T-helper 1 cell treated with Interleukin-12 subunit alpha and Interleukin-12 subunit beta and Interleukin-4 antibody, amounts not matched to agents 30 μg/mL and 1 μg/mL, for 36 hours (primary cell): ENCODE measurements at regions not wholly inside any gene's neighbourhood (a gene's known extent, or its start where the extent isn't known, plus 50 kb on each side); places are given as distances from the start of the nearest gene placed in this dataset.

ENCODE experiments used
- H3K27ac Mint-ChIP-seq: one replicate; pipeline ENCODE4 v1.8.0; 2021; ENCODE audit warnings: mild to moderate bottlenecking, mixed read lengths
- H3K27me3 Mint-ChIP-seq: one replicate; pipeline ENCODE4 v1.8.0; 2021; ENCODE audit warnings: low read depth, mixed read lengths
- H3K36me3 Mint-ChIP-seq: one replicate; pipeline ENCODE4 v1.8.0; 2021; ENCODE audit warnings: low read depth, mixed read lengths
- H3K4me1 Mint-ChIP-seq: one replicate; pipeline ENCODE4 v1.8.0; 2021; ENCODE audit warnings: low read depth, mixed read lengths
- H3K4me3 Mint-ChIP-seq: one replicate; pipeline ENCODE4 v1.8.0; 2021; ENCODE audit warnings: mild to moderate bottlenecking, moderate library complexity, mixed read lengths
- H3K9me3 Mint-ChIP-seq: one replicate; pipeline ENCODE4 v1.8.0; 2021; ENCODE audit warnings: mixed read lengths

DNA sequence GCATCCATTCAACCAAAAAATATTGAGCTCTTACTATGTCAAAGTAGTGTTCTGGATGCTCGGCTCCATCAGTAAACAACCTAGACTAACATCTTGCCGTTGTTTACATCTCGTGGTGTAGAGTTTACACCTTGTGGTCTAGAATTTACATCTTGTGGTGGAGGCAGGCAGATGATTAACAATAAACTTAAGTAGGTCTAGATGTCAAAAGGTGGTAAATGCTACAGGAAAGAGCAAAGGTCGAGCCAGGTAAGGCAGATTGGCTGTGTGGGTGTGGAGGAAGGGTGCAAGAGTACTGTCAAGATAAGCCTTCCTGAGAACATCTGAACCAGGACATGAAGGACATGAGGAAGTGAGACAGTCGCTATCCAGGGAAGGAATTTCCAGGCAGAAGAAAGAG, 88.4 kb upstream of the ESR1 start:
- Mint-ChIP-seq H3K27ac (peak overlapping the region; percentile 23), H3K4me1 (peaks cover 46% of the 10 kb centered on the region), H3K4me3 (no peak overlapping the region), H3K27me3 (peaks cover 7% of the 10 kb centered on the region), H3K36me3 (peaks cover 37% of the 10 kb centered on the region), H3K9me3 (peaks cover 32% of the 10 kb centered on the region)

- no peak overlapping the region for H3K27ac Mint-ChIP-seq
- H3K36me3 Mint-ChIP-seq = peaks cover 25% of the 10 kb centered on the region
These were observed 86.3 kb upstream of the ESR1 start for GRCh38 chr6:151721146-151721545.

GRCh38 chr6:151721671-151722070, 85.8 kb upstream of the ESR1 start:
- Mint-ChIP-seq H3K36me3 (peaks cover 26% of the 10 kb centered on the region), H3K27ac (no peak overlapping the region), H3K27me3 (no peaks in the 10 kb centered on the region), H3K9me3 (peaks cover 18% of the 10 kb centered on the region), H3K4me1 (peaks cover 38% of the 10 kb centered on the region), H3K4me3 (no peak overlapping the region)

More at GRCh38 chr6:151721146-151721545, 86.3 kb upstream of the ESR1 start:
- Mint-ChIP-seq H3K4me1 (peaks cover 40% of the 10 kb centered on the region), H3K4me3 (no peak overlapping the region), H3K27me3 (no peaks in the 10 kb centered on the region), H3K9me3 (peaks cover 18% of the 10 kb centered on the region)

GRCh38 chr6:151722342-151722741, 85.1 kb upstream of the ESR1 start:
- peaks cover 18% of the 10 kb centered on the region for H3K9me3 Mint-ChIP-seq
- H3K4me3 Mint-ChIP-seq = no peak overlapping the region
- H3K36me3 Mint-ChIP-seq = peaks cover 27% of the 10 kb centered on the region
- H3K27me3 Mint-ChIP-seq = no peaks in the 10 kb centered on the region
- no peak overlapping the region for H3K27ac Mint-ChIP-seq
- peaks cover 38% of the 10 kb centered on the region for H3K4me1 Mint-ChIP-seq

DNA sequence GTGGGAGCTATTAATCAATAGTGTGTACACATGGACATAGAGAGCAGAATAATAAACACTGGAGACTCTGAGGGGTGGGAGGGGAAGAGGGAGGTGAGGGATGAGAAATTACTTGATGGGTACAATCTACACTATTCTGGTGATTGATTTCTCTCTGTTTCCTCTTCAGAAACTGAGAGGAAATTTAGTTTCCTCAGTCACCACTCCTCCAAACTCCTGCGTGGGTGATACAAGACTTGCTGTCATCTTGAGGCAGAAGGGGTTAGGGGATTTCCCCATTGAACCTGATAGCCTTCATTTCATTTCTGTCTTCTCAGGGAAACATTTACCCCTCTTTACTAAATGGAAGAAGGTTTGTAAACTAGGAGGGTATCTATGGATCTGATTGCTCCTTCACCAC, 84.3 kb upstream of the ESR1 start:
- H3K4me3 Mint-ChIP-seq = no peak overlapping the region
- peaks cover 36% of the 10 kb centered on the region for H3K4me1 Mint-ChIP-seq
- H3K27ac Mint-ChIP-seq = peak overlapping the region; percentile 75
- no peaks in the 10 kb centered on the region for H3K27me3 Mint-ChIP-seq
- H3K36me3 Mint-ChIP-seq = peaks cover 31% of the 10 kb centered on the region
- H3K9me3 Mint-ChIP-seq = peaks cover 18% of the 10 kb centered on the region

DNA sequence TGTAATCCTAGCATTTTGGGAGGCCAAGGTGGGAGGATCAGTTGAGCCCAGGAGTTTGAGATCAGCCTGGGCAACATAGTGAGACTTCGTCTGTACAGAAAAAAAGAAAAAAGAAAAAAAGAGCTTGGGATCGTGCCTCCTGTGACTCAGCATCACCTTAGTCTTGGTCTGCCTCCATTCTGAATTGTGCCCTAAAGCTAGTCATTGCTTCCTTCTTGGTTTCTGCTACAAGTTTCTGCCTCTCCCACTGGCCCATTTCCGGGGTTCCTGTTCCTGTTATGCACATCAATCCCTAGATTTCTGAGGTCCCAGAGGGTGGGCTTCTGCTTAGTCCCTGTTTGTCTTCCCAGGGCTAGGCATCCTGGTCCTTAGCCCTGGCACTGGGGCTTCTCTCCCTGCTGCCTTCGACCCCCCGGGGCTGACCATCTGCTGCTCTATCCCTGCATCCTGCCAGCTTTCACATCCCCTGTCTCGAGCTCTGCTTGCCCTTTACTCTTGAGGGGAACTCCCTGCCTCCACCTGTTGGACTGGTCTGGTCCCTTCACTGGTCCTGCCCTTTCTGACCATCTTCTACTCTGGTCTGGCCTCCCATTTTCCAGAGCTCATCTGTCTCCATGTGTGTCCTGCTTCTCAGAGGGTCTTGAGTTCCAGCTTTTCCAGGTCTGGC, 77.5 kb upstream of the ESR1 start:
- Mint-ChIP-seq H3K9me3 (peaks cover 22% of the 10 kb centered on the region), H3K4me3 (no peak overlapping the region), H3K27me3 (no peaks in the 10 kb centered on the region), H3K4me1 (peaks cover 8% of the 10 kb centered on the region), H3K36me3 (peaks cover 28% of the 10 kb centered on the region), H3K27ac (no peak overlapping the region)

DNA sequence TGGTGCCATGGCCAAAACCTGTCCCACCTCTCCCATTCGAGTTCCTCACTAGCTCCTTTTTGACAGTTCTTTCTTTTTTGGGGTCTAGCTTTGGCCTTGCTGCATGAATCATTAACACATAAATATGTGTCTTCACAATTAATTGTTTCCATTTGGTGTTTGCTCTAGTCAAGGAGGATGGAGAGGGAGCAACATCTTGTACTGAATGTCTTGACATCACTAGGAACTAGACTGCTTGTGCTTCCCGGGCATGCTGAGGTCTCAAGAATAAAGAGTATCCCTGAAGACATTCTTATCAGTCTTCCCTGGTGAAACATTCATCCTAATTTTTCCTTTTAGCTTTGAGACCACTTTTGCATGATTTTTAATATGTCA, 77.0 kb upstream of the ESR1 start:
- Mint-ChIP-seq H3K36me3 (peaks cover 26% of the 10 kb centered on the region), H3K27me3 (no peaks in the 10 kb centered on the region), H3K27ac (no peak overlapping the region), H3K9me3 (peaks cover 20% of the 10 kb centered on the region), H3K4me1 (peaks cover 7% of the 10 kb centered on the region), H3K4me3 (no peak overlapping the region)

DNA sequence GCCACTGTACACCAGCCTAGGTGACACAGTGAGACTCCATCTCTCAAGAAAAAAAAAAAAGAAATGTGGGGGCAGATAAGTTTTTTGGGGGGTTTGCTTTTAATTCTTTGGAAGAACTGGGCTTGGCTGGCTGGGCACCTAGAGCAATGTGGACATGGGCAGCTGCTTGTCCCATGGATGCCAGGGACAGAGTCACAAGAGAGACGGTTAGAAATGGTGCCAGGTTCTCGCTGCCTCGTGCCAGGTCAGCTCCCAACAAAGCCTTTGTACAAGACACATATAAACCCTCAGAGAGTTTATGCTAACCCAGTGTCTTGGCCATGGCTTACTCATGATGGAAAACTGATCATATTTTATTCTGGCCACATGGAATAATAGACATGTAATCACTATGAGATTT, 76.2 kb upstream of the ESR1 start:
- Mint-ChIP-seq H3K27ac (no peak overlapping the region), H3K9me3 (peaks cover 16% of the 10 kb centered on the region), H3K27me3 (no peaks in the 10 kb centered on the region), H3K4me1 (peaks cover 3% of the 10 kb centered on the region), H3K36me3 (peaks cover 22% of the 10 kb centered on the region), H3K4me3 (no peak overlapping the region)

DNA sequence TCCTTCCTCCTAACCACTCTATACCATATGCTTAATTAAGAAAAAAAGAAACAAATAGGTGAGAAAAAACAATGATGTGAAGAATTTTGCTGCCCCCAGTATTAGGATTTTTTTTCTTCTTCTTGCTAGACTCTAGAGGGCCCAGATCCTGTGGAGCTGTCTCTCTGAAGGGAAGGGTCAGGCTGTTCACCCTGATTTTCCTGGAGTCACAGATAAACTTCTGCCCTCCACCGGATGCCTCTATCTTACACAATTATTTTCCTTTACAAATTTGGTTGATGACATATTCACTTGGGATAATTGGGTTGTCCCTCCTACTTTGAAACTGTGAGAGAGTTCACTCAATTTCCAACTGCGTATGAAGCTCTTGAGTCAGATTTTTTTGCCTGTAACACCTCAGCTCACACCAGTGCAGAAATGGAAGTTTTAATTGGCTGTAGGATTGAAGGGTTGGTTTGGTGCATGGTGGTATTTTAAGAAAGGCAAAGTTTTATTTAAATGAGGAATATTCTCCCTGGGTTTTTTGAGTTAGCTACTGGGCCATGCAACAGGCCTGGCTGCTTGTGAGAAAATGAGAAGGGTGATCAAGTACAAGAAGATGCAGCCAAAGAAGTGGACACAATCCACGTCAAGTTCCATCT, 73.7 kb upstream of the ESR1 start:
- H3K36me3 Mint-ChIP-seq = peaks cover 13% of the 10 kb centered on the region
- peaks cover 12% of the 10 kb centered on the region for H3K9me3 Mint-ChIP-seq
- H3K27me3 Mint-ChIP-seq = peaks cover 6% of the 10 kb centered on the region
- H3K27ac Mint-ChIP-seq = no peak overlapping the region
- no peak overlapping the region for H3K4me3 Mint-ChIP-seq
- peaks cover 3% of the 10 kb centered on the region for H3K4me1 Mint-ChIP-seq

GRCh38 chr6:151738267-151738666, 69.2 kb upstream of the ESR1 start:
- Mint-ChIP-seq H3K27ac (no peak overlapping the region), H3K4me3 (no peak overlapping the region), H3K36me3 (peaks cover 2% of the 10 kb centered on the region), H3K27me3 (peaks cover 23% of the 10 kb centered on the region), H3K4me1 (no peaks in the 10 kb centered on the region), H3K9me3 (no peaks in the 10 kb centered on the region)

GRCh38 chr6:151738960-151739359, 68.5 kb upstream of the ESR1 start:
- Mint-ChIP-seq H3K4me3 (no peak overlapping the region), H3K4me1 (no peaks in the 10 kb centered on the region), H3K27me3 (peaks cover 30% of the 10 kb centered on the region), H3K9me3 (no peaks in the 10 kb centered on the region), H3K27ac (no peak overlapping the region), H3K36me3 (peaks cover under 1% of the 10 kb centered on the region)

DNA sequence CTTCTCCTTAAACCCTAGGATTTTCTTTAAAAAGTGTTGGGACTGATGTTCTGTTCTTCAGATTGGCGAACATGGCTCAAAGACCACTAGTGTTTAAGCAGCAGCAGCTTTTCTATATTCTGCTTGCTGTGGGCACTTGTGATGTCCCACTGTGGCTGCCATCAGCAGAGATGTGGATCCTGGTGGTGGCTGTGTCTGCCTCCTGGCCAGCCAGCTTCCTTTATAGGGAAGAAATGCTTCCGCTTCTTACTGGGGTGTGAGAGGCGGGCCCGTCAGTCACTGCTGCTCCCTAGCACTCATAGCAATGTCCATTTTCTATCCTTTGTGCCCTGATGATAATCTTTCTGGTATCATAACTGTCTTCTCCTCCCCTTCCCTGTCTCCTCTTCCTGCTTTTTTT, 66.7 kb upstream of the ESR1 start:
- Mint-ChIP-seq H3K36me3 (peaks cover 7% of the 10 kb centered on the region), H3K4me1 (peaks cover 4% of the 10 kb centered on the region), H3K27me3 (peaks cover 34% of the 10 kb centered on the region), H3K4me3 (no peak overlapping the region), H3K27ac (no peak overlapping the region), H3K9me3 (peaks cover 2% of the 10 kb centered on the region)

DNA sequence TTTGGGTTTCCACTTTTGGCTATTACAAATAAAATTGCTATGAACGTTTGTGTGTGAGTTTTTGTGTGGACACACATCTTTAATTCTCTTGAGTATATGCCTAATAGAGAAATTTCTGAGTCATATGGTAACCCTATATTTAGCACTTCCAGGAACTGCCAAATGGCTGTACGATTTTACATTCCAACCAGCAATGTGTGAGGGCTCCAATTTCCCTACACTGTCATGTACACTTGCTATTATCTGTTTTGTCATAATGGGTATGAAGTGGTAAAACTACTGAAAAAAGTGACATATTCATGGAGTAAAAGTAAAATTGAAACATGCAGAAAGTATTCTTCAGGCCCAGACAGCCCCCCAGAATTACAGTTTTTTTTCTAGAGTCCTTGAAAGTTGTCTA, 59.6 kb upstream of the ESR1 start:
- peaks cover 6% of the 10 kb centered on the region for H3K9me3 Mint-ChIP-seq

GRCh38 chr6:151749341-151749740, 58.1 kb upstream of the ESR1 start:
- H3K27ac Mint-ChIP-seq = no peak overlapping the region
- peaks cover 20% of the 10 kb centered on the region for H3K36me3 Mint-ChIP-seq
- H3K9me3 Mint-ChIP-seq = peaks cover 6% of the 10 kb centered on the region
- no peak overlapping the region for H3K4me3 Mint-ChIP-seq
- H3K4me1 Mint-ChIP-seq = peaks cover 13% of the 10 kb centered on the region
- H3K27me3 Mint-ChIP-seq = peaks cover 4% of the 10 kb centered on the region

More for the DNA sequence above, 59.6 kb upstream of the ESR1 start:
- H3K27me3 Mint-ChIP-seq = peaks cover 15% of the 10 kb centered on the region
- H3K4me3 Mint-ChIP-seq = no peak overlapping the region
- H3K36me3 Mint-ChIP-seq = peaks cover 18% of the 10 kb centered on the region
- H3K27ac Mint-ChIP-seq = no peak overlapping the region
- peaks cover 11% of the 10 kb centered on the region for H3K4me1 Mint-ChIP-seq

- no peaks in the 10 kb centered on the region for H3K27me3 Mint-ChIP-seq
- H3K4me3 Mint-ChIP-seq = no peak overlapping the region
- H3K4me1 Mint-ChIP-seq = peaks cover 37% of the 10 kb centered on the region
- H3K27ac Mint-ChIP-seq = no peak overlapping the region
- H3K9me3 Mint-ChIP-seq = peaks cover 8% of the 10 kb centered on the region
- peaks cover 23% of the 10 kb centered on the region for H3K36me3 Mint-ChIP-seq
These were observed 53.9 kb upstream of the ESR1 start for GRCh38 chr6:151753581-151753980.
